IMR-90 (cell line): ENCODE measurements at regions not wholly inside any gene's neighbourhood (a gene's known extent, or its start where the extent isn't known, plus 50 kb on each side); places are given as distances from the start of the nearest gene placed in this dataset.

Source experiments
- ATAC-seq: fragments of 200-7000 bp; cut with Tn5 transposase; 2 replicates; pipeline ENCODE4 v1.9.1; 2020; ENCODE audit warnings: low read depth, mild to moderate bottlenecking, moderate library complexity
- BruUV-seq: library from RNA; stranded (reverse); fragments of 400-500 nt; replicated peaks from 2 replicates; lab custom pipeline; 2021; lab: Mats Ljungman, UMichigan
- CTCF ChIA-PET: fragments of 300-600 bp; formaldehyde crosslinking; extraction: SDS; loops from one replicate; lab custom pipeline; 2021; ENCODE audit warnings: antibody characterized with exemption; lab: Yijun Ruan, JAX
- POLR2A ChIA-PET: fragments of 300-600 bp; sonication (Branson Sonifier 250); formaldehyde crosslinking; loops from one replicate; lab custom pipeline; 2022; ENCODE audit warnings: antibody characterized with exemption; ENCODE audit not compliant: unreplicated experiment; lab: Charles Lee
- DNase-seq: peaks from one replicate; pipeline ENCODE4 v3.0.0; 2013
- H2AFZ ChIP-seq: replicated peaks from 2 replicates; pipeline ENCODE3; 2013; ENCODE audit warnings: low read length, mild to moderate bottlenecking; ENCODE audit not compliant: poor library complexity
- H2AK5ac ChIP-seq: 2 replicates; pipeline ENCODE4 v1.6.1; 2013; ENCODE audit warnings: low read depth, low read length, inconsistent platforms
- H2AK9ac ChIP-seq: replicated peaks from 2 replicates; pipeline ENCODE3; 2013; ENCODE audit warnings: mild to moderate bottlenecking, low read depth, low read length, moderate library complexity; ENCODE audit not compliant: poor library complexity
- H2BK120ac ChIP-seq: 2 replicates; pipeline ENCODE4 v1.6.1; 2013; ENCODE audit warnings: low read depth, low read length, inconsistent platforms
- H2BK15ac ChIP-seq: 3 replicates; pipeline ENCODE4 v1.6.1; 2013; ENCODE audit warnings: low read depth, low read length, inconsistent platforms
- H2BK20ac ChIP-seq: 2 replicates; pipeline ENCODE4 v1.6.1; 2013; ENCODE audit warnings: low read depth, mild to moderate bottlenecking, inconsistent platforms, low read length, moderate library complexity
- H2BK5ac ChIP-seq: 2 replicates; pipeline ENCODE4 v1.6.1; 2013; ENCODE audit warnings: mild to moderate bottlenecking, low read depth, low read length, inconsistent platforms; ENCODE audit not compliant: poor library complexity, severe bottlenecking
- H3K14ac ChIP-seq: replicated peaks from 2 replicates; pipeline ENCODE4 v1.6.1; 2013; ENCODE audit warnings: low read depth, low read length, inconsistent platforms
- H3K18ac ChIP-seq: 2 replicates; pipeline ENCODE4 v1.6.1; 2013; ENCODE audit warnings: low read depth, low read length, control low read depth
- H3K23ac ChIP-seq: 2 replicates; pipeline ENCODE4 v1.6.1; 2013; ENCODE audit warnings: low read depth, low read length, inconsistent platforms
- H3K27ac ChIP-seq: 2 replicates; pipeline ENCODE4 v1.5.1; 2013; ENCODE audit warnings: mild to moderate bottlenecking, control low read depth, low read length; ENCODE audit not compliant: insufficient read depth
- H3K27me3 ChIP-seq: 2 replicates; pipeline ENCODE4 v1.6.1; 2013; ENCODE audit warnings: low read length; ENCODE audit not compliant: control insufficient read depth, insufficient read depth
- H3K36me3 ChIP-seq: 2 replicates; pipeline ENCODE4 v1.6.1; 2013; ENCODE audit warnings: low read length, mixed read lengths; ENCODE audit not compliant: control insufficient read depth, insufficient read depth
- H3K4ac ChIP-seq: 2 replicates; pipeline ENCODE4 v1.6.1; 2013; ENCODE audit warnings: low read depth, low read length, inconsistent platforms
- H3K4me1 ChIP-seq: 2 replicates; pipeline ENCODE4 v1.6.1; 2013; ENCODE audit warnings: low read length, mixed read lengths; ENCODE audit not compliant: control insufficient read depth, insufficient read depth
- H3K4me2 ChIP-seq: 2 replicates; pipeline ENCODE4 v1.6.1; 2013; ENCODE audit warnings: low read depth, mild to moderate bottlenecking, control low read depth, low read length, moderate library complexity
- H3K4me3 ChIP-seq: 2 replicates; pipeline ENCODE4 v1.5.1; 2013; ENCODE audit warnings: low read depth, mild to moderate bottlenecking, control low read depth, low read length, moderate library complexity; ENCODE audit not compliant: insufficient read depth
- H3K56ac ChIP-seq: 2 replicates; pipeline ENCODE4 v1.6.1; 2013; ENCODE audit warnings: low read length, inconsistent platforms; ENCODE audit not compliant: insufficient read depth; ENCODE audit errors: extremely low read depth
- H3K79me1 ChIP-seq, 2 experiments: 2 replicates each; pipeline ENCODE4 v1.6.1; 2013; ENCODE audit warnings: low read length in 2 of 2, inconsistent platforms in 1 of 2, low read depth in 1 of 2
- H3K9ac ChIP-seq: 2 replicates; pipeline ENCODE4 v1.6.1; 2013; ENCODE audit warnings: low read depth, low read length, control low read depth
- H3K9me1 ChIP-seq: 2 replicates; pipeline ENCODE4 v1.6.1; 2013; ENCODE audit warnings: low read length, inconsistent platforms; ENCODE audit not compliant: insufficient read depth
- H3K9me3 ChIP-seq: 2 replicates; pipeline ENCODE4 v1.6.1; 2013; ENCODE audit warnings: low read length; ENCODE audit not compliant: control insufficient read depth, insufficient read depth
- H4K20me1 ChIP-seq: 2 replicates; pipeline ENCODE4 v1.6.1; 2013; ENCODE audit warnings: low read length, inconsistent platforms; ENCODE audit not compliant: insufficient read depth
- H4K5ac ChIP-seq: 2 replicates; pipeline ENCODE4 v1.6.1; 2013; ENCODE audit warnings: mild to moderate bottlenecking, low read depth, low read length, control low read depth
- H4K8ac ChIP-seq, 2 experiments: 2 replicates each; pipeline ENCODE4 v1.6.1; 2013; ENCODE audit warnings: low read depth in 2 of 2, low read length in 2 of 2, control low read depth in 1 of 2, inconsistent platforms in 1 of 2
- H4K91ac ChIP-seq: 2 replicates; pipeline ENCODE4 v1.6.1; 2013; ENCODE audit warnings: low read depth, low read length, inconsistent platforms; ENCODE audit not compliant: insufficient read depth
- BHLHE40 ChIP-seq: fragments of 150-350 bp; IDR thresholded peaks from 2 replicates; pipeline ENCODE4 v1.6.1; 2016; ENCODE audit warnings: mild to moderate bottlenecking, low read depth, low read length
- CEBPB ChIP-seq: IDR thresholded peaks from 2 replicates; pipeline ENCODE4 v1.6.1; 2012; ENCODE audit warnings: low read depth, low read length, improper control_type of control experiment
- CHD1 ChIP-seq: IDR thresholded peaks from 2 replicates; pipeline ENCODE4 v1.6.1; 2012; ENCODE audit warnings: low read depth, low read length, improper control_type of control experiment
- FOS ChIP-seq: fragments of 150-350 bp; IDR thresholded peaks from 2 replicates; pipeline ENCODE4 v1.6.1; 2016; ENCODE audit warnings: low read depth, low read length
- MAFK ChIP-seq: IDR thresholded peaks from 2 replicates; pipeline ENCODE4 v1.6.1; 2012; ENCODE audit warnings: low read depth, low read length, improper control_type of control experiment
- MAZ ChIP-seq: IDR thresholded peaks from 2 replicates; pipeline ENCODE4 v1.6.1; 2012; ENCODE audit warnings: low read depth, mild to moderate bottlenecking, low read length, improper control_type of control experiment, moderate library complexity, borderline replicate concordance
- NFE2L2 ChIP-seq: fragments of 150-350 bp; IDR thresholded peaks from 2 replicates; pipeline ENCODE4 v1.6.1; 2016; ENCODE audit warnings: low read depth, mild to moderate bottlenecking, low read length
- POLR2A ChIP-seq: IDR thresholded peaks from 2 replicates; pipeline ENCODE4 v1.6.1; 2012; ENCODE audit warnings: mild to moderate bottlenecking, low read depth, low read length
- RFX5 ChIP-seq: IDR thresholded peaks from 2 replicates; pipeline ENCODE4 v1.8.0; 2012; ENCODE audit warnings: low read depth, mild to moderate bottlenecking, low read length, moderate library complexity
- USF2 ChIP-seq: fragments of 150-350 bp; IDR thresholded peaks from 2 replicates; pipeline ENCODE4 v1.6.1; 2017; ENCODE audit warnings: mild to moderate bottlenecking, antibody characterized with exemption, low read length, low read depth
- WGBS, 2 experiments: methylation state at CpG; one replicate each; pipeline versions ENCODE4 v1.1.5 to v1.1.7; 2013; ENCODE audit warnings: missing lambda C conversion rate in 2 of 2; ENCODE audit not compliant: insufficient read length in 1 of 2; ENCODE audit errors: extremely low coverage in 2 of 2; 5-methylcytosine and 5-hydroxymethylcytosine counted together
- dilution Hi-C: fragments of 300-500 bp; cut with HindIII; formaldehyde crosslinking; loops from one replicate; pipeline ENCODE4 v1.14.3; 2018; ENCODE audit warnings: low sequenced_read_pairs; ENCODE audit not compliant: unreplicated experiment
- in situ Hi-C: fragments of 300-500 bp; cut with MboI; formaldehyde crosslinking; loops from 3 replicates; pipeline ENCODE4 v1.14.3; 2019; ENCODE audit warnings: low sequenced_read_pairs, inconsistent platforms, mixed read lengths
- intact Hi-C: fragments of 100-400 bp; cut with micrococcal nuclease; formaldehyde crosslinking; loops from 2 replicates; pipeline ENCODE4 v1.10.0; 2022

GRCh38 chr7:132690174-132690573 is 113.9 kb upstream of the PLXNA4 start:
- Histone ChIP-seq H3K9me1 (no peaks in the 10 kb centered on the region), H2AK5ac (no peak overlapping the region), H3K9ac (no peak overlapping the region), H3K14ac (no peak overlapping the region), H4K8ac (no peak overlapping the region), H3K36me3 (no peaks in the 10 kb centered on the region), H3K27me3 (peaks cover 4% of the 10 kb centered on the region; the same call in 1 of the 2 replicates), H2AFZ (no peak overlapping the region), H3K4me1 (no peaks in the 10 kb centered on the region), H3K56ac (no peak overlapping the region), H4K91ac (no peak overlapping the region), H3K9me3 (no peaks in the 10 kb centered on the region), H2BK120ac (no peak overlapping the region), H2BK20ac (no peak overlapping the region), H3K4me2 (no peak overlapping the region), H2BK5ac (no peak overlapping the region), H4K5ac (no peak overlapping the region), H3K23ac (no peak overlapping the region), H3K27ac (no peak overlapping the region), H2BK15ac (no peak overlapping the region), H3K79me1 (no peaks in the 10 kb centered on the region), H3K4ac (no peak overlapping the region), H4K20me1 (no peaks in the 10 kb centered on the region), H3K18ac (no peak overlapping the region), H3K4me3 (no peak overlapping the region), H2AK9ac (no peak overlapping the region)
- ATAC-seq, result no peak
- dilution Hi-C loops, result no loop called here
- in situ Hi-C loops, result no loop called here
- intact Hi-C loops, result no loop called here
- ChIA-PET POLR2A (no interaction called here), CTCF (no interaction called here)
- TF ChIP-seq MAFK (no peak), RFX5 (no peak), POLR2A (no peak), USF2 (no peak), BHLHE40 (no peak), MAZ (no peak), CHD1 (no peak), CEBPB (no peak), NFE2L2 (no peak), FOS (no peak)
- BruUV-seq, result no TSS peak
- 60% methylated on average over 1 of the region's 10 CpGs; no CpG with 5 or more reads in 1 of the 2 experiments for WGBS, 2 experiments
- no peak for DNase-seq
